DOHH2 (cell line): ENCODE measurements at regions not wholly inside any gene's neighbourhood (a gene's known extent, or its start where the extent isn't known, plus 50 kb on each side); places are given as distances from the start of the nearest gene placed in this dataset.

Source experiments
- EZH2phosphoT487 ChIP-seq: fragments of 200-600 bp; sonication (generic); IDR thresholded peaks from 2 replicates; pipeline ENCODE4 v1.6.1; 2017; ENCODE audit warnings: borderline replicate concordance, mild to moderate bottlenecking, antibody characterized with exemption, low read length, moderate library complexity, mixed read lengths
- TF ChIP-seq, protein P1 (sequence below): fragments of 200-600 bp; sonication (generic); IDR thresholded peaks from one replicate; pipeline ENCODE4 v1.5.1; 2014; ENCODE audit warnings: antibody characterized with exemption, mild to moderate bottlenecking, low read depth, low read length; ENCODE audit not compliant: poor library complexity, severe bottlenecking

DNA sequence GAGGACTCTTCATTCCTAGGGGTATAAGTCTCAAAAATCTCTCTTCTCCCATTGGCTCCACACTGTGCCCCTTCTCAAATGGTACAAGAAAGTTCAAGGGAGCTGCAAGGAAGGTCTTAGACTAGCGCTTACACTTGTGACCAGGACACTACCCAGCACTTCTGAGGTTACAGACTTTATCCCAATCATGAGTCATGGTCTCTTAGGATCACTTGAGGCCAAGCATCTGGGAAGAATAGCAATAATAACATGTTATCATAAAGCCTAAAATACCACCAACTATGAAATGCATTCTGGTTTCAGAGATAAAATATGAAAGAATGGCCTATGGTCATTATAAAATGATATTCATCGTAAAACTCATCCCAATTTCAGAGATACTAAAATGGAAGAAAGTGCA lies 309.9 kb upstream of the PKDCC start:
- TF ChIP-seq, protein P1, sequence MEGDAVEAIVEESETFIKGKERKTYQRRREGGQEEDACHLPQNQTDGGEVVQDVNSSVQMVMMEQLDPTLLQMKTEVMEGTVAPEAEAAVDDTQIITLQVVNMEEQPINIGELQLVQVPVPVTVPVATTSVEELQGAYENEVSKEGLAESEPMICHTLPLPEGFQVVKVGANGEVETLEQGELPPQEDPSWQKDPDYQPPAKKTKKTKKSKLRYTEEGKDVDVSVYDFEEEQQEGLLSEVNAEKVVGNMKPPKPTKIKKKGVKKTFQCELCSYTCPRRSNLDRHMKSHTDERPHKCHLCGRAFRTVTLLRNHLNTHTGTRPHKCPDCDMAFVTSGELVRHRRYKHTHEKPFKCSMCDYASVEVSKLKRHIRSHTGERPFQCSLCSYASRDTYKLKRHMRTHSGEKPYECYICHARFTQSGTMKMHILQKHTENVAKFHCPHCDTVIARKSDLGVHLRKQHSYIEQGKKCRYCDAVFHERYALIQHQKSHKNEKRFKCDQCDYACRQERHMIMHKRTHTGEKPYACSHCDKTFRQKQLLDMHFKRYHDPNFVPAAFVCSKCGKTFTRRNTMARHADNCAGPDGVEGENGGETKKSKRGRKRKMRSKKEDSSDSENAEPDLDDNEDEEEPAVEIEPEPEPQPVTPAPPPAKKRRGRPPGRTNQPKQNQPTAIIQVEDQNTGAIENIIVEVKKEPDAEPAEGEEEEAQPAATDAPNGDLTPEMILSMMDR = no peak
- TF ChIP-seq EZH2phosphoT487 = no peak
